Pons (tissue), 1 donor: ENCODE measurements at regions not wholly inside any gene's neighbourhood (a gene's known extent, or its start where the extent isn't known, plus 50 kb on each side); places are given as distances from the start of the nearest gene placed in this dataset.

ENCODE experiments used
- DNase-seq: peaks from one replicate; pipeline ENCODE4 v3.0.0-alpha.2; 2016; ENCODE audit warnings: low spot score

- DNase-seq, result no peak
Observed at GRCh38 chr5:71998746-71999145, 108.5 kb upstream of the MAP1B start.

- no peak for DNase-seq
Observed at GRCh38 chr5:72000707-72001106, 106.6 kb upstream of the MAP1B start.

GRCh38 chr5:72005671-72006070, 101.6 kb upstream of the MAP1B start:
- peak; percentile 20 for DNase-seq

- no peak for DNase-seq
Observed at GRCh38 chr5:72006361-72006760, 100.9 kb upstream of the MAP1B start.

GRCh38 chr5:72007336-72008111, 99.8 kb upstream of the MAP1B start:
- DNase-seq, result no peak

- DNase-seq, result no peak
Observed at GRCh38 chr5:72009280-72009679, 98.0 kb upstream of the MAP1B start.

- DNase-seq, result no peak
Observed at GRCh38 chr5:72010430-72010829, 96.8 kb upstream of the MAP1B start.

GRCh38 chr5:72012906-72013305, 94.4 kb upstream of the MAP1B start:
- DNase-seq, result no peak

GRCh38 chr5:72013766-72014624, 93.3 kb upstream of the MAP1B start:
- peak; percentile 54 for DNase-seq

GRCh38 chr5:72015103-72015548, 92.1 kb upstream of the MAP1B start:
- DNase-seq, result peak; percentile 87

GRCh38 chr5:72018143-72018803, 89.0 kb upstream of the MAP1B start:
- DNase-seq, result no peak

GRCh38 chr5:72020161-72020983, 86.9 kb upstream of the MAP1B start:
- no peak for DNase-seq

GRCh38 chr5:72021651-72022357, 85.5 kb upstream of the MAP1B start:
- DNase-seq, result no peak

- DNase-seq, result no peak
Observed at GRCh38 chr5:72028382-72028781, 78.9 kb upstream of the MAP1B start.

- no peak for DNase-seq
Observed at GRCh38 chr5:72030237-72030636, 77.0 kb upstream of the MAP1B start.

GRCh38 chr5:72032788-72033187, 74.5 kb upstream of the MAP1B start:
- no peak for DNase-seq

- DNase-seq, result no peak
Observed at GRCh38 chr5:72034770-72035169, 72.5 kb upstream of the MAP1B start.

GRCh38 chr5:72035831-72036230, 71.4 kb upstream of the MAP1B start:
- no peak for DNase-seq

- DNase-seq, result peak; percentile 24
Observed at GRCh38 chr5:72036951-72037350, 70.3 kb upstream of the MAP1B start.

GRCh38 chr5:72040513-72040912, 66.8 kb upstream of the MAP1B start:
- no peak for DNase-seq

GRCh38 chr5:72041654-72042053, 65.6 kb upstream of the MAP1B start:
- no peak for DNase-seq
